DND-41 (cell line): ENCODE measurements at regions not wholly inside any gene's neighbourhood (a gene's known extent, or its start where the extent isn't known, plus 50 kb on each side); places are given as distances from the start of the nearest gene placed in this dataset.

ENCODE experiments used
- ATAC-seq: fragments of 200-7000 bp; cut with Tn5 transposase; 3 replicates; pipeline ENCODE4 v1.9.1; 2021; ENCODE audit warnings: low read depth; ENCODE audit not compliant: insufficient read depth
- DNase-seq: peaks from one replicate; pipeline ENCODE4 v3.0.0-alpha.2; 2020
- H2AFZ ChIP-seq: 2 replicates; pipeline ENCODE4 v1.6.0; 2012; ENCODE audit warnings: low read depth, low read length
- H3K27ac ChIP-seq: 2 replicates; pipeline ENCODE4 v1.5.1; 2012; ENCODE audit warnings: low read length, inconsistent platforms
- H3K27me3 ChIP-seq: fragments of 200-600 bp; sonication (generic); 2 replicates; pipeline ENCODE4 v1.6.0; 2012; ENCODE audit warnings: low read length, mild to moderate bottlenecking, inconsistent platforms; ENCODE audit not compliant: insufficient read depth, poor library complexity
- H3K36me3 ChIP-seq: 2 replicates; pipeline ENCODE4 v1.5.1; 2012; ENCODE audit warnings: low read length, inconsistent platforms; ENCODE audit not compliant: insufficient read depth
- H3K4me1 ChIP-seq: 2 replicates; pipeline ENCODE4 v1.5.1; 2012; ENCODE audit warnings: mild to moderate bottlenecking, low read length; ENCODE audit not compliant: insufficient read depth
- H3K4me2 ChIP-seq: 2 replicates; pipeline ENCODE4 v1.6.0; 2012; ENCODE audit warnings: mild to moderate bottlenecking, moderate library complexity, low read length, inconsistent platforms; ENCODE audit not compliant: insufficient read depth
- H3K4me3 ChIP-seq, 2 experiments: fragments of 200-600 bp in 1 of 2; shearing (Covaris generic) in 1 of 2; 2 replicates each; pipeline ENCODE4 v1.5.1; 2012 to 2016; ENCODE audit warnings: inconsistent platforms in 2 of 2, low read length in 2 of 2, mild to moderate bottlenecking in 2 of 2, low read depth in 1 of 2, moderate library complexity in 1 of 2
- H3K79me2 ChIP-seq: 2 replicates; pipeline ENCODE4 v1.6.0; 2012; ENCODE audit warnings: low read length, inconsistent platforms; ENCODE audit not compliant: insufficient read depth
- H3K9ac ChIP-seq: 2 replicates; pipeline ENCODE4 v1.6.0; 2012; ENCODE audit warnings: low read depth, mild to moderate bottlenecking, inconsistent platforms, low read length, moderate library complexity
- H3K9me3 ChIP-seq: 2 replicates; pipeline ENCODE4 v1.5.1; 2012; ENCODE audit warnings: low read length, moderate library complexity, mild to moderate bottlenecking, inconsistent platforms; ENCODE audit not compliant: insufficient read depth, severe bottlenecking
- H4K20me1 ChIP-seq: 2 replicates; pipeline ENCODE4 v1.6.0; 2012; ENCODE audit warnings: low read length; ENCODE audit not compliant: insufficient read depth
- EZH2 ChIP-seq: IDR thresholded peaks from 3 replicates; pipeline ENCODE4 v1.6.1; 2012; ENCODE audit warnings: borderline replicate concordance, low read depth, mild to moderate bottlenecking, moderate library complexity, low read length, inconsistent platforms; ENCODE audit not compliant: severe bottlenecking
- TF ChIP-seq, protein P1 (sequence below): IDR thresholded peaks from 2 replicates; pipeline ENCODE4 v1.5.1; 2012; ENCODE audit warnings: borderline replicate concordance, low read length, moderate library complexity, mild to moderate bottlenecking; ENCODE audit not compliant: poor library complexity, severe bottlenecking; ENCODE audit errors: extremely low read depth

DNA sequence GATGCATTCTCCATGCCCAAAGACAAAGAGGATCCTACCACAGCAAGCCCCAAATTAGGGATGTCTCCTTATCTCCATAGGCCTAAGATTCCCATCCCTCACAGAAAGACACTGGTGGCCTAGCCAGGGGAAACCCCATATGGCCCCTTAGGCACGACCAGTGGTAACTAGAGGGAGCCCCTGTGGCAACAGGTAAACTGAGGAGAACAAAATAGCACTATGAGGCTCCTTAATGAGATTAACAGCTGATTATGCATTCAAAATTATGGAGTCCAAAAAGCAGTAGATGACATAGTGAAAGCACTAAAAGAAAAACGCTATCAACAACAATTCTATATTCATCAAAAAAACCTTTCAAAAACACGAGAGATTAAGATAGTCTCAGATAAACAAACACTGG, 234.0 kb downstream of the DIRAS2 start:
- H3K4me2 ChIP-seq, result no peak overlapping the region
- H3K9ac ChIP-seq, result no peak overlapping the region
- H3K36me3 ChIP-seq, result no peaks in the 10 kb centered on the region
- H3K27me3 ChIP-seq, result no peaks in the 10 kb centered on the region
- no peak overlapping the region for H2AFZ ChIP-seq
- no peaks in the 10 kb centered on the region for H4K20me1 ChIP-seq
- DNase-seq (no peak), ATAC-seq (no peak)
- no peaks in the 10 kb centered on the region for H3K4me1 ChIP-seq
- no peak overlapping the region for H3K4me3 ChIP-seq
- H3K9me3 ChIP-seq, result no peaks in the 10 kb centered on the region
- H3K79me2 ChIP-seq, result no peaks in the 10 kb centered on the region
- H3K27ac ChIP-seq, result no peak overlapping the region
- no peak for TF ChIP-seq EZH2
- TF ChIP-seq, protein P1, sequence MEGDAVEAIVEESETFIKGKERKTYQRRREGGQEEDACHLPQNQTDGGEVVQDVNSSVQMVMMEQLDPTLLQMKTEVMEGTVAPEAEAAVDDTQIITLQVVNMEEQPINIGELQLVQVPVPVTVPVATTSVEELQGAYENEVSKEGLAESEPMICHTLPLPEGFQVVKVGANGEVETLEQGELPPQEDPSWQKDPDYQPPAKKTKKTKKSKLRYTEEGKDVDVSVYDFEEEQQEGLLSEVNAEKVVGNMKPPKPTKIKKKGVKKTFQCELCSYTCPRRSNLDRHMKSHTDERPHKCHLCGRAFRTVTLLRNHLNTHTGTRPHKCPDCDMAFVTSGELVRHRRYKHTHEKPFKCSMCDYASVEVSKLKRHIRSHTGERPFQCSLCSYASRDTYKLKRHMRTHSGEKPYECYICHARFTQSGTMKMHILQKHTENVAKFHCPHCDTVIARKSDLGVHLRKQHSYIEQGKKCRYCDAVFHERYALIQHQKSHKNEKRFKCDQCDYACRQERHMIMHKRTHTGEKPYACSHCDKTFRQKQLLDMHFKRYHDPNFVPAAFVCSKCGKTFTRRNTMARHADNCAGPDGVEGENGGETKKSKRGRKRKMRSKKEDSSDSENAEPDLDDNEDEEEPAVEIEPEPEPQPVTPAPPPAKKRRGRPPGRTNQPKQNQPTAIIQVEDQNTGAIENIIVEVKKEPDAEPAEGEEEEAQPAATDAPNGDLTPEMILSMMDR, result no peak

GRCh38 chr9:90419221-90419851, 223.3 kb downstream of the DIRAS2 start:
- no peaks in the 10 kb centered on the region for H4K20me1 ChIP-seq
- H3K36me3 ChIP-seq, result no peaks in the 10 kb centered on the region
- ATAC-seq, result no peak
- no peaks in the 10 kb centered on the region for H3K4me1 ChIP-seq
- no peak overlapping the region for H3K4me3 ChIP-seq
- H3K27ac ChIP-seq, result no peak overlapping the region
- DNase-seq, result no peak
- H3K9ac ChIP-seq, result no peak overlapping the region
- no peaks in the 10 kb centered on the region for H3K79me2 ChIP-seq
- no peaks in the 10 kb centered on the region for H3K9me3 ChIP-seq
- peaks cover 3% of the 10 kb centered on the region for H3K27me3 ChIP-seq
- TF ChIP-seq, protein P1, result no peak
- TF ChIP-seq EZH2, result no peak
- no peak overlapping the region for H2AFZ ChIP-seq
- H3K4me2 ChIP-seq, result no peak overlapping the region

DNA sequence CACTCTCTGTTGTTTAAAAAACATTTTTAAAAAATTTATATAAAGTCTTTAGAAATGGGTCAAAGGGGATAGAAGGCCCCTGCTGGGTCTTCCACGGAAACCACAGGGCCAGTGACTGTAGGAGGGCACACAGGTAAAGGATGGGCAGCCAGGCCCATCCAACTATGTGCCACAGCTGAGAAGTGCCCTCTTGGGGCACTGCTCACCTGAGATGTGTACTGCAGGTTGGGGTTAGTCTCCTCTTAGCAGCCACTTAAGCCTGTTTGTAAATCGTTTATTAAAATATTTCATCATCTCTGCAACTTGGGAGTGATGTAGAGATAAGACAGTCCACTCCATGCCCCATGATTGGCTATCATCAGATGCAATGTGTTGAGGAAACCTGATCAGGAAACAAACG, 222.4 kb downstream of the DIRAS2 start:
- TF ChIP-seq EZH2, result no peak
- TF ChIP-seq, protein P1, result no peak
- peaks cover 3% of the 10 kb centered on the region for H3K27me3 ChIP-seq
- H3K79me2 ChIP-seq, result no peaks in the 10 kb centered on the region
- DNase-seq, result no peak
- H3K4me2 ChIP-seq, result no peak overlapping the region
- H3K9me3 ChIP-seq, result no peaks in the 10 kb centered on the region
- H2AFZ ChIP-seq, result no peak overlapping the region
- H3K4me1 ChIP-seq, result no peaks in the 10 kb centered on the region
- no peaks in the 10 kb centered on the region for H4K20me1 ChIP-seq
- ATAC-seq, result no peak
- H3K9ac ChIP-seq, result no peak overlapping the region
- H3K27ac ChIP-seq, result no peak overlapping the region
- H3K4me3 ChIP-seq, result no peak overlapping the region
- H3K36me3 ChIP-seq, result no peaks in the 10 kb centered on the region
